Erythroblast (primary cell): ENCODE measurements at regions not wholly inside any gene's neighbourhood (a gene's known extent, or its start where the extent isn't known, plus 50 kb on each side); places are given as distances from the start of the nearest gene placed in this dataset.

Source experiments
- GATA1 ChIP-seq: IDR thresholded peaks from 2 replicates; pipeline ENCODE4 v1.6.1; 2011; ENCODE audit warnings: low read depth, mild to moderate bottlenecking, control low read depth, low read length, moderate library complexity
- POLR2A ChIP-seq: IDR thresholded peaks from 2 replicates; pipeline ENCODE4 v1.6.1; 2011; ENCODE audit warnings: mild to moderate bottlenecking, low read length

- no peak for TF ChIP-seq POLR2A
- no peak for TF ChIP-seq GATA1
Observed at GRCh38 chr7:128189231-128189930, 51.7 kb upstream of the LEP start.
